HEK293T (cell line): ENCODE measurements at regions not wholly inside any gene's neighbourhood (a gene's known extent, or its start where the extent isn't known, plus 50 kb on each side); places are given as distances from the start of the nearest gene placed in this dataset.
"Not testable (repeated sequence)": the region's sequence is repeated elsewhere in the genome, so short reads cannot be mapped to it uniquely, and the experiment has no call there.

Source experiments
- CTCF ChIA-PET: fragments of 350-600 bp; formaldehyde crosslinking; extraction: SDS; loops from one replicate; lab custom pipeline; 2021; ENCODE audit warnings: antibody characterized with exemption, inconsistent platforms; lab: Yijun Ruan, JAX
- POLR2A ChIA-PET: fragments of 350-600 bp; formaldehyde crosslinking; extraction: SDS; loops from one replicate; lab custom pipeline; 2020; ENCODE audit warnings: antibody characterized with exemption, inconsistent platforms; lab: Yijun Ruan, JAX
- DNase-seq: peaks from one replicate; pipeline ENCODE4 v3.0.0; 2012; ENCODE audit warnings: mixed read lengths; ENCODE audit errors: extremely low spot score
- ARNT ChIP-seq: fragments of 450-650 bp; IDR thresholded peaks from 2 replicates; pipeline ENCODE4 v1.6.1; 2017; ENCODE audit warnings: mild to moderate bottlenecking
- BHLHE40 ChIP-seq: fragments of 450-650 bp; IDR thresholded peaks from 2 replicates; pipeline ENCODE4 v1.6.1; 2016; ENCODE audit warnings: mild to moderate bottlenecking, moderate library complexity, borderline replicate concordance
- CTBP1 ChIP-seq: fragments of 450-650 bp; IDR thresholded peaks from 2 replicates; pipeline ENCODE4 v1.6.1; 2016; ENCODE audit warnings: borderline replicate concordance
- ELF4 ChIP-seq: fragments of 450-650 bp; IDR thresholded peaks from 2 replicates; pipeline ENCODE4 v1.6.1; 2017; ENCODE audit warnings: antibody characterized with exemption
- FOXA1 ChIP-seq: fragments of 450-650 bp; IDR thresholded peaks from 2 replicates; pipeline ENCODE4 v1.6.1; 2016; ENCODE audit warnings: mild to moderate bottlenecking
- FOXK2 ChIP-seq: fragments of 450-650 bp; IDR thresholded peaks from 2 replicates; pipeline ENCODE4 v1.6.1; 2016; ENCODE audit warnings: mild to moderate bottlenecking
- FOXM1 ChIP-seq: fragments of 450-650 bp; IDR thresholded peaks from 2 replicates; pipeline ENCODE4 v1.6.1; 2017; ENCODE audit warnings: mild to moderate bottlenecking, borderline replicate concordance
- HDGF ChIP-seq: fragments of 450-650 bp; IDR thresholded peaks from 2 replicates; pipeline ENCODE4 v1.6.1; 2017; ENCODE audit warnings: antibody characterized with exemption, borderline replicate concordance
- L3MBTL2 ChIP-seq: fragments of 450-650 bp; conservative IDR thresholded peaks from 2 replicates; pipeline ENCODE4 v1.6.1; 2016; ENCODE audit warnings: mild to moderate bottlenecking
- LEF1 ChIP-seq: fragments of 450-650 bp; IDR thresholded peaks from 2 replicates; pipeline ENCODE4 v1.6.1; 2017; ENCODE audit warnings: mild to moderate bottlenecking, borderline replicate concordance
- NFRKB ChIP-seq: fragments of 450-650 bp; IDR thresholded peaks from 2 replicates; pipeline ENCODE4 v1.6.1; 2016; ENCODE audit warnings: mild to moderate bottlenecking, moderate library complexity
- SP1 ChIP-seq: fragments of 450-650 bp; IDR thresholded peaks from 2 replicates; pipeline ENCODE4 v1.6.1; 2017
- SUZ12 ChIP-seq: fragments of 450-650 bp; IDR thresholded peaks from 2 replicates; pipeline ENCODE4 v1.6.1; 2016; ENCODE audit warnings: mild to moderate bottlenecking
- TARDBP ChIP-seq: fragments of 450-650 bp; IDR thresholded peaks from 2 replicates; pipeline ENCODE4 v1.6.1; 2016
- ZNF384 ChIP-seq: fragments of 450-650 bp; IDR thresholded peaks from 2 replicates; pipeline ENCODE4 v1.6.1; 2016
- TF ChIP-seq, protein P1 (sequence below): fragments of 450-650 bp; IDR thresholded peaks from 2 replicates; pipeline ENCODE4 v1.6.1; 2016

DNA sequence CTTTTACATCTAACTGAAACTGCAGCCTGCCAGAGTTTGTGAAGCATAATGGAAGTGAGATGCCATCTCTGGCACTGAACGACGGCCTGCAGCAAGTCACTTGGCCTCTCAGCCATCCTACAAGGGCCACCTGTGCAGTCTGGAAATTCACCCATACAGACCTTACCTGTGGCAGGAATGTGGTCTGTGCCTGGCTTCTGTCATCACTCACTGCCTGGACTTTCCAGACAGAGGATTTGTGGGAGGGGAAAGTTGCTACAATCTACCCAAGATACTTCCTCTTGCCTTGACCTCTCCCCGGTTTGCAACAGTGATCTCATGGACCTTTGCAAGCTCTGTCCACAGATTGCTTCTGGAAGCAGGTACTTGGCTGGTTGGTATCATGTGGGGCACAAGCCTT lies 58.4 kb upstream of the ATP1B1 start:
- CTCF ChIA-PET = interaction anchor here (0.6 kb wide), 1 partner anchor 402 kb away, joined by 3 read pairs; no protein-coding TSS in a partner anchor
- no peak for TF ChIP-seq HDGF
- TF ChIP-seq BHLHE40 = no peak
- no peak for TF ChIP-seq LEF1
- no peak for TF ChIP-seq ELF4
- TF ChIP-seq, protein P1, sequence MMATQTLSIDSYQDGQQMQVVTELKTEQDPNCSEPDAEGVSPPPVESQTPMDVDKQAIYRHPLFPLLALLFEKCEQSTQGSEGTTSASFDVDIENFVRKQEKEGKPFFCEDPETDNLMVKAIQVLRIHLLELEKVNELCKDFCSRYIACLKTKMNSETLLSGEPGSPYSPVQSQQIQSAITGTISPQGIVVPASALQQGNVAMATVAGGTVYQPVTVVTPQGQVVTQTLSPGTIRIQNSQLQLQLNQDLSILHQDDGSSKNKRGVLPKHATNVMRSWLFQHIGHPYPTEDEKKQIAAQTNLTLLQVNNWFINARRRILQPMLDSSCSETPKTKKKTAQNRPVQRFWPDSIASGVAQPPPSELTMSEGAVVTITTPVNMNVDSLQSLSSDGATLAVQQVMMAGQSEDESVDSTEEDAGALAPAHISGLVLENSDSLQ = no peak
- DNase-seq = no peak
- POLR2A ChIA-PET = no interaction called here

- ChIA-PET CTCF (no interaction called here), POLR2A (no interaction called here)
- TF ChIP-seq FOXM1 = no peak
- TF ChIP-seq TARDBP = no peak
- TF ChIP-seq ELF4 = no peak
- TF ChIP-seq, protein P1 = no peak
- no peak for TF ChIP-seq LEF1
- no peak for TF ChIP-seq FOXK2
- TF ChIP-seq SUZ12 = no peak
- no peak for TF ChIP-seq HDGF
- no peak for TF ChIP-seq BHLHE40
- TF ChIP-seq ZNF384 = no peak
- no peak for TF ChIP-seq FOXA1
- no peak for TF ChIP-seq NFRKB
- no peak for TF ChIP-seq SP1
- no peak for TF ChIP-seq ARNT
- no peak for TF ChIP-seq CTBP1
- no peak for TF ChIP-seq L3MBTL2
- DNase-seq = no peak
These were observed 57.1 kb upstream of the ATP1B1 start for GRCh38 chr1:169049258-169049938.

- ChIA-PET POLR2A (no interaction called here), CTCF (no interaction called here)
- TF ChIP-seq HDGF = no peak
- no peak for TF ChIP-seq ZNF384
- no peak for TF ChIP-seq FOXM1
These were observed 55.3 kb upstream of the ATP1B1 start for GRCh38 chr1:169051171-169051570.

GRCh38 chr1:169052171-169052570 lies 54.3 kb upstream of the ATP1B1 start:
- CTCF ChIA-PET, POLR2A ChIA-PET: not testable (repeated sequence)

More at GRCh38 chr1:169051171-169051570, 55.3 kb upstream of the ATP1B1 start:
- no peak for DNase-seq

DNA sequence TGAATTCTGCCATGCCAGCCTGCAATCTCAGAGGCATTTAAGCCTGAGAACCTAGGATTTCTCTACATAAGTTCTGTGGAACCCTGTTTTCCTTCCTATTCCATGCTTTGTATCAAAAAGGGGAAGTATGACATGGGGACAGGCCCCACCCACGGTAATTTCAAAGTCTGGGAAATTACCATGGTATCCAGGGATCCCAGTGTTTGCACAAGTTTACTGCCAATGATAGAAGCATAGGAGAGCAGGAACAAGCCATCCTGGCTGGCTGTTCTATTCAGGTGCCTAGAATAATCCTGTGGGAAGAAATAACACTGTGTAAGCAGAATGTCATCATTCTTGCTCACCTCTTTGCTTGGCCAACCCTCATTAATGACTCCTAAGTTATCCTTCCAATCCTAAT lies 53.8 kb upstream of the ATP1B1 start:
- POLR2A ChIA-PET = no interaction called here
- TF ChIP-seq ZNF384 (no peak), FOXM1 (no peak), TARDBP (no peak), SUZ12 (no peak), BHLHE40 (no peak), ARNT (no peak), FOXA1 (no peak), NFRKB (no peak), CTBP1 (no peak), L3MBTL2 (no peak), LEF1 (no peak), SP1 (no peak), HDGF (no peak)
- TF ChIP-seq, protein P1 = no peak
- no peak for DNase-seq
- CTCF ChIA-PET = no interaction called here

More at GRCh38 chr1:169052171-169052570, 54.3 kb upstream of the ATP1B1 start:
- DNase-seq = not testable (repeated sequence)

GRCh38 chr1:169053196-169053595 lies 53.3 kb upstream of the ATP1B1 start:
- POLR2A ChIA-PET = no interaction called here
- CTCF ChIA-PET = no interaction called here
- DNase-seq = no peak
- TF ChIP-seq BHLHE40 = no peak
- TF ChIP-seq SUZ12 = no peak
- TF ChIP-seq L3MBTL2 = no peak
- TF ChIP-seq FOXM1 = no peak
- TF ChIP-seq, protein P1 = no peak
- TF ChIP-seq ELF4 = no peak
- TF ChIP-seq TARDBP = no peak
- TF ChIP-seq LEF1 = no peak
- TF ChIP-seq NFRKB = no peak
- TF ChIP-seq HDGF = no peak
- no peak for TF ChIP-seq SP1
- TF ChIP-seq ARNT = no peak
- no peak for TF ChIP-seq ZNF384
- TF ChIP-seq FOXA1 = no peak
